WTC11 (cell line): ENCODE measurements at regions not wholly inside any gene's neighbourhood (a gene's known extent, or its start where the extent isn't known, plus 50 kb on each side); places are given as distances from the start of the nearest gene placed in this dataset.

Experiments
- CREB1 ChIP-seq: sonication (generic); formaldehyde crosslinking; IDR thresholded peaks from 2 replicates; pipeline ENCODE4 v1.8.0; 2023; ENCODE audit warnings: mild to moderate bottlenecking, missing genetic modification reagents
- FOXP1 ChIP-seq: sonication (generic); formaldehyde crosslinking; IDR thresholded peaks from 2 replicates; pipeline ENCODE4 v1.8.0; 2022; ENCODE audit warnings: missing genetic modification reagents, mild to moderate bottlenecking, moderate library complexity, borderline replicate concordance
- JAZF1 ChIP-seq: fragments of 250-450 bp; sonication (Bioruptor Pico); IDR thresholded peaks from 2 replicates; pipeline ENCODE4 v1.9.0; 2021; ENCODE audit warnings: moderate library complexity, mild to moderate bottlenecking, inconsistent platforms
- JUN ChIP-seq: sonication (generic); formaldehyde crosslinking; IDR thresholded peaks from 2 replicates; pipeline ENCODE4 v1.8.0; 2023; ENCODE audit warnings: mild to moderate bottlenecking, missing genetic modification reagents
- KAT7 ChIP-seq: sonication (generic); formaldehyde crosslinking; IDR thresholded peaks from 2 replicates; pipeline ENCODE4 v1.8.1; 2023; ENCODE audit warnings: missing genetic modification reagents, mild to moderate bottlenecking, borderline replicate concordance
- NFE2L1 ChIP-seq: sonication (generic); formaldehyde crosslinking; IDR thresholded peaks from 2 replicates; pipeline ENCODE4 v1.8.1; 2023; ENCODE audit warnings: missing genetic modification reagents
- NR3C1 ChIP-seq: sonication (generic); formaldehyde crosslinking; conservative IDR thresholded peaks from 2 replicates; pipeline ENCODE4 v1.8.1; 2023; ENCODE audit warnings: low read depth, mild to moderate bottlenecking, missing genetic modification reagents
- PREB ChIP-seq: sonication (generic); formaldehyde crosslinking; IDR thresholded peaks from 2 replicates; pipeline ENCODE4 v1.8.1; 2022; ENCODE audit warnings: mild to moderate bottlenecking, missing genetic modification reagents, moderate library complexity, borderline replicate concordance
- SMAD3 ChIP-seq: sonication (generic); formaldehyde crosslinking; IDR thresholded peaks from 2 replicates; pipeline ENCODE4 v1.8.0; 2022; ENCODE audit warnings: missing genetic modification reagents, mild to moderate bottlenecking, borderline replicate concordance
- SP1 ChIP-seq: sonication (generic); formaldehyde crosslinking; conservative IDR thresholded peaks from 2 replicates; pipeline ENCODE4 v1.8.1; 2022; ENCODE audit warnings: missing genetic modification reagents
- ZNF232 ChIP-seq: sonication (generic); formaldehyde crosslinking; IDR thresholded peaks from 2 replicates; pipeline ENCODE4 v1.8.0; 2022; ENCODE audit warnings: mild to moderate bottlenecking, missing genetic modification reagents
- TF ChIP-seq, protein P1 (sequence below): fragments of 200-600 bp; IDR thresholded peaks from 2 replicates; pipeline ENCODE4 v1.8.0; 2022; ENCODE audit warnings: antibody characterized with exemption
- TF ChIP-seq, protein P2 (sequence below): sonication (generic); formaldehyde crosslinking; conservative IDR thresholded peaks from 2 replicates; pipeline ENCODE4 v1.8.1; 2023; ENCODE audit warnings: mild to moderate bottlenecking, low read depth, missing genetic modification reagents, moderate library complexity

GRCh38 chr1:203937678-203938330 lies 76.4 kb downstream of the SNRPE start:
- TF ChIP-seq, protein P1, sequence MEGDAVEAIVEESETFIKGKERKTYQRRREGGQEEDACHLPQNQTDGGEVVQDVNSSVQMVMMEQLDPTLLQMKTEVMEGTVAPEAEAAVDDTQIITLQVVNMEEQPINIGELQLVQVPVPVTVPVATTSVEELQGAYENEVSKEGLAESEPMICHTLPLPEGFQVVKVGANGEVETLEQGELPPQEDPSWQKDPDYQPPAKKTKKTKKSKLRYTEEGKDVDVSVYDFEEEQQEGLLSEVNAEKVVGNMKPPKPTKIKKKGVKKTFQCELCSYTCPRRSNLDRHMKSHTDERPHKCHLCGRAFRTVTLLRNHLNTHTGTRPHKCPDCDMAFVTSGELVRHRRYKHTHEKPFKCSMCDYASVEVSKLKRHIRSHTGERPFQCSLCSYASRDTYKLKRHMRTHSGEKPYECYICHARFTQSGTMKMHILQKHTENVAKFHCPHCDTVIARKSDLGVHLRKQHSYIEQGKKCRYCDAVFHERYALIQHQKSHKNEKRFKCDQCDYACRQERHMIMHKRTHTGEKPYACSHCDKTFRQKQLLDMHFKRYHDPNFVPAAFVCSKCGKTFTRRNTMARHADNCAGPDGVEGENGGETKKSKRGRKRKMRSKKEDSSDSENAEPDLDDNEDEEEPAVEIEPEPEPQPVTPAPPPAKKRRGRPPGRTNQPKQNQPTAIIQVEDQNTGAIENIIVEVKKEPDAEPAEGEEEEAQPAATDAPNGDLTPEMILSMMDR = no peak
- TF ChIP-seq JAZF1 (CRISPR knock-in tag) (no peak), PREB (CRISPR knock-in tag) (no peak), NR3C1 (no peak), JUN (no peak), SP1 (CRISPR knock-in tag) (no peak), ZNF232 (CRISPR knock-in tag) (no peak), SMAD3 (CRISPR knock-in tag) (no peak), KAT7 (CRISPR knock-in tag) (no peak), FOXP1 (no peak), CREB1 (CRISPR knock-in tag) (no peak), NFE2L1 (no peak)
- TF ChIP-seq, protein P2, sequence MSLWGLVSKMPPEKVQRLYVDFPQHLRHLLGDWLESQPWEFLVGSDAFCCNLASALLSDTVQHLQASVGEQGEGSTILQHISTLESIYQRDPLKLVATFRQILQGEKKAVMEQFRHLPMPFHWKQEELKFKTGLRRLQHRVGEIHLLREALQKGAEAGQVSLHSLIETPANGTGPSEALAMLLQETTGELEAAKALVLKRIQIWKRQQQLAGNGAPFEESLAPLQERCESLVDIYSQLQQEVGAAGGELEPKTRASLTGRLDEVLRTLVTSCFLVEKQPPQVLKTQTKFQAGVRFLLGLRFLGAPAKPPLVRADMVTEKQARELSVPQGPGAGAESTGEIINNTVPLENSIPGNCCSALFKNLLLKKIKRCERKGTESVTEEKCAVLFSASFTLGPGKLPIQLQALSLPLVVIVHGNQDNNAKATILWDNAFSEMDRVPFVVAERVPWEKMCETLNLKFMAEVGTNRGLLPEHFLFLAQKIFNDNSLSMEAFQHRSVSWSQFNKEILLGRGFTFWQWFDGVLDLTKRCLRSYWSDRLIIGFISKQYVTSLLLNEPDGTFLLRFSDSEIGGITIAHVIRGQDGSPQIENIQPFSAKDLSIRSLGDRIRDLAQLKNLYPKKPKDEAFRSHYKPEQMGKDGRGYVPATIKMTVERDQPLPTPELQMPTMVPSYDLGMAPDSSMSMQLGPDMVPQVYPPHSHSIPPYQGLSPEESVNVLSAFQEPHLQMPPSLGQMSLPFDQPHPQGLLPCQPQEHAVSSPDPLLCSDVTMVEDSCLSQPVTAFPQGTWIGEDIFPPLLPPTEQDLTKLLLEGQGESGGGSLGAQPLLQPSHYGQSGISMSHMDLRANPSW (CRISPR knock-in tag) = no peak
